ENCODE measurements at regions not wholly inside any gene's neighbourhood (a gene's known extent, or its start where the extent isn't known, plus 50 kb on each side); places are given as distances from the start of the nearest gene placed in this dataset.
"Not testable (repeated sequence)": the region's sequence is repeated elsewhere in the genome, so short reads cannot be mapped to it uniquely, and the experiment has no call there.

GRCh38 chr12:84124211-84124610 is 788.4 kb downstream of the SLC6A15 start:
- ATAC-seq (ENCODE audit: poor library complexity): no peak
- no peaks in the 10 kb centered on the region for H3K27me3 Mint-ChIP-seq

GRCh38 chr12:84117190-84117589 is 795.4 kb downstream of the SLC6A15 start:
- no peaks in the 10 kb centered on the region for H3K27me3 ChIP-seq (ENCODE audit: control insufficient read depth in 1 of 2, insufficient read depth in 2 of 2, low read length in 2 of 2)
- no peak overlapping the region for H3K27ac ChIP-seq (ENCODE audit: low read depth in 1 of 2, low read length in 2 of 2)
- no peak overlapping the region for H3K4me3 Mint-ChIP-seq
- intact Hi-C loops (cut with DNase I, micrococcal nuclease): no loop called here
- H3K9me3 Mint-ChIP-seq: peaks cover 2% of the 10 kb centered on the region
- no peak for ATAC-seq (ENCODE audit: poor library complexity)
- DNase-seq: no peak
- TF ChIP-seq CTCF (IDR thresholded peaks at IDR 0.05): no peak
- H3K27ac Mint-ChIP-seq: no peak overlapping the region
- ChIA-PET CTCF (no interaction called here), POLR2A (no interaction called here)
- H3K27me3 Mint-ChIP-seq: no peaks in the 10 kb centered on the region
- H3K36me3 Mint-ChIP-seq (ENCODE audit: low read depth): no peaks in the 10 kb centered on the region
- no peaks in the 10 kb centered on the region for H3K36me3 ChIP-seq (ENCODE audit: insufficient read depth, low read length)
- no peaks in the 10 kb centered on the region for H3K4me1 ChIP-seq (ENCODE audit: insufficient read depth, low read length)
- H3K4me1 Mint-ChIP-seq (ENCODE audit: low read depth): no peaks in the 10 kb centered on the region
- no peaks in the 10 kb centered on the region for H3K9me3 ChIP-seq (ENCODE audit: control insufficient read depth in 1 of 2, insufficient read depth in 1 of 2, low read length in 2 of 2)
- H3K4me3 ChIP-seq (ENCODE audit: low read length): no peak overlapping the region

More at GRCh38 chr12:84124211-84124610, 788.4 kb downstream of the SLC6A15 start:
- H3K27me3 ChIP-seq (ENCODE audit: control insufficient read depth in 1 of 2, insufficient read depth in 2 of 2, low read length in 2 of 2): no peaks in the 10 kb centered on the region
- peaks cover 0 to 12% of the 10 kb centered on the region in 2 experiments for H3K9me3 ChIP-seq (ENCODE audit: control insufficient read depth in 1 of 2, insufficient read depth in 1 of 2, low read length in 2 of 2)
- no peak overlapping the region for H3K4me3 ChIP-seq (ENCODE audit: low read length)
- DNase-seq: no peak
- no peak overlapping the region for H3K27ac Mint-ChIP-seq
- no peak overlapping the region for H3K27ac ChIP-seq (ENCODE audit: low read depth in 1 of 2, low read length in 2 of 2)
- intact Hi-C loops (cut with DNase I, micrococcal nuclease): no loop called here
- no peaks in the 10 kb centered on the region for H3K36me3 ChIP-seq (ENCODE audit: insufficient read depth, low read length)
- no peaks in the 10 kb centered on the region for H3K4me1 ChIP-seq (ENCODE audit: insufficient read depth, low read length)
- TF ChIP-seq CTCF (IDR thresholded peaks at IDR 0.05): no peak
- CTCF ChIA-PET: no interaction called here
- H3K4me1 Mint-ChIP-seq (ENCODE audit: low read depth): no peaks in the 10 kb centered on the region
- H3K4me3 Mint-ChIP-seq: no peak overlapping the region
- POLR2A ChIA-PET: no interaction called here
- H3K9me3 Mint-ChIP-seq: no peaks in the 10 kb centered on the region
- no peaks in the 10 kb centered on the region for H3K36me3 Mint-ChIP-seq (ENCODE audit: low read depth)

- Mint-ChIP-seq H3K27me3 (no peaks in the 10 kb centered on the region), H3K9me3 (peaks cover 10% of the 10 kb centered on the region), H3K27ac (no peak overlapping the region), H3K4me3 (no peak overlapping the region), H3K4me1 (ENCODE audit: low read depth) (no peaks in the 10 kb centered on the region), H3K36me3 (ENCODE audit: low read depth) (no peaks in the 10 kb centered on the region)
- Histone ChIP-seq H3K4me3 (ENCODE audit: low read length) (no peak overlapping the region), H3K36me3 (ENCODE audit: insufficient read depth, low read length) (no peaks in the 10 kb centered on the region), H3K4me1 (ENCODE audit: insufficient read depth, low read length) (no peaks in the 10 kb centered on the region), H3K27me3 (ENCODE audit: control insufficient read depth in 1 of 2, insufficient read depth in 2 of 2, low read length in 2 of 2) (no peaks in the 10 kb centered on the region), H3K9me3 (ENCODE audit: control insufficient read depth in 1 of 2, insufficient read depth in 1 of 2, low read length in 2 of 2) (no peaks in the 10 kb centered on the region), H3K27ac (ENCODE audit: low read depth in 1 of 2, low read length in 2 of 2) (no peak overlapping the region)
- ChIA-PET POLR2A (no interaction called here), CTCF (no interaction called here)
- intact Hi-C loops (cut with DNase I, micrococcal nuclease): no loop called here
- TF ChIP-seq CTCF (IDR thresholded peaks at IDR 0.05): no peak
- ATAC-seq (ENCODE audit: poor library complexity) (no peak), DNase-seq (no peak)
Observed at GRCh38 chr12:84113666-84114065, 798.9 kb downstream of the SLC6A15 start.

GRCh38 chr12:84103886-84104285 is 808.7 kb downstream of the SLC6A15 start:
- H3K27me3 ChIP-seq (ENCODE audit: control insufficient read depth in 1 of 2, insufficient read depth in 2 of 2, low read length in 2 of 2); POLR2A ChIA-PET; H3K4me3 ChIP-seq (ENCODE audit: low read length); H3K4me1 Mint-ChIP-seq (ENCODE audit: low read depth); H3K36me3 ChIP-seq (ENCODE audit: insufficient read depth, low read length); H3K27me3 Mint-ChIP-seq; H3K4me1 ChIP-seq (ENCODE audit: insufficient read depth, low read length); DNase-seq; H3K36me3 Mint-ChIP-seq (ENCODE audit: low read depth); H3K27ac ChIP-seq (ENCODE audit: low read depth in 1 of 2, low read length in 2 of 2); intact Hi-C loops (cut with DNase I, micrococcal nuclease); H3K27ac Mint-ChIP-seq; CTCF ChIA-PET; H3K4me3 Mint-ChIP-seq; ATAC-seq (ENCODE audit: poor library complexity): not testable (repeated sequence)
- peaks cover 18% of the 10 kb centered on the region for H3K9me3 Mint-ChIP-seq
- peaks cover 10 to 21% of the 10 kb centered on the region in 2 experiments for H3K9me3 ChIP-seq (ENCODE audit: control insufficient read depth in 1 of 2, insufficient read depth in 1 of 2, low read length in 2 of 2)

- ATAC-seq (ENCODE audit: poor library complexity); H3K27me3 Mint-ChIP-seq; H3K27me3 ChIP-seq (ENCODE audit: control insufficient read depth in 1 of 2, insufficient read depth in 2 of 2, low read length in 2 of 2); H3K36me3 ChIP-seq (ENCODE audit: insufficient read depth, low read length); H3K4me3 Mint-ChIP-seq; H3K36me3 Mint-ChIP-seq (ENCODE audit: low read depth); H3K27ac Mint-ChIP-seq; CTCF ChIA-PET; POLR2A ChIA-PET; H3K4me3 ChIP-seq (ENCODE audit: low read length); H3K4me1 ChIP-seq (ENCODE audit: insufficient read depth, low read length); intact Hi-C loops (cut with DNase I, micrococcal nuclease); H3K4me1 Mint-ChIP-seq (ENCODE audit: low read depth); DNase-seq; H3K27ac ChIP-seq (ENCODE audit: low read depth in 1 of 2, low read length in 2 of 2): not testable (repeated sequence)
- H3K9me3 ChIP-seq (ENCODE audit: control insufficient read depth in 1 of 2, insufficient read depth in 1 of 2, low read length in 2 of 2): peaks cover 21 to 24% of the 10 kb centered on the region in 2 experiments
- peaks cover 12% of the 10 kb centered on the region for H3K9me3 Mint-ChIP-seq
Observed at GRCh38 chr12:84101963-84102362, 810.6 kb downstream of the SLC6A15 start.

Data from CD4-positive, alpha-beta T cell (primary cell).